ENCODE measurements at regions not wholly inside any gene's neighbourhood (a gene's known extent, or its start where the extent isn't known, plus 50 kb on each side); places are given as distances from the start of the nearest gene placed in this dataset.

GRCh38 chr4:104353481-104353880 is 141.2 kb downstream of the CXXC4 start:
- H3K27me3 ChIP-seq (ENCODE audit: insufficient read depth, low read length), result no peaks in the 10 kb centered on the region
- Mint-ChIP-seq H3K27ac (ENCODE audit: unreplicated experiment) (no peak overlapping the region), H3K27me3 (ENCODE audit: low read depth, unreplicated experiment) (no peaks in the 10 kb centered on the region), H3K9me3 (ENCODE audit: unreplicated experiment) (peaks cover 7% of the 10 kb centered on the region), H3K4me1 (ENCODE audit: low read depth, unreplicated experiment) (peaks cover 8% of the 10 kb centered on the region), H3K36me3 (ENCODE audit: low read depth, unreplicated experiment) (no peaks in the 10 kb centered on the region), H3K4me3 (ENCODE audit: unreplicated experiment) (no peak overlapping the region)
- TF ChIP-seq CTCF (IDR thresholded peaks at IDR 0.05; ENCODE audit: insufficient read depth, low read depth, low read length), result no peak
- TF ChIP-seq EZH2 (IDR thresholded peaks at IDR 0.05; ENCODE audit: insufficient read depth, low read length), result no peak
- H4K20me1 ChIP-seq (ENCODE audit: insufficient read depth, low read length), result no peaks in the 10 kb centered on the region
- no peaks in the 10 kb centered on the region for H3K36me3 ChIP-seq (ENCODE audit: insufficient read depth, low read length)
- no peaks in the 10 kb centered on the region for H3K79me2 ChIP-seq (ENCODE audit: insufficient read depth, low read length)
- H3K9ac ChIP-seq (ENCODE audit: low read length), result no peak overlapping the region
- no peaks in the 10 kb centered on the region for H3K9me3 ChIP-seq (ENCODE audit: insufficient read depth, low read depth, low read length)
- H3K27ac ChIP-seq (ENCODE audit: low read depth, low read length), result no peak overlapping the region
- no peak overlapping the region for H2AFZ ChIP-seq (ENCODE audit: low read depth, low read length)
- no peak for FAIRE-seq
- H3K4me1 ChIP-seq (ENCODE audit: insufficient read depth, low read length), result no peaks in the 10 kb centered on the region
- no peak overlapping the region for H3K4me3 ChIP-seq (ENCODE audit: insufficient read depth, low read depth, low read length)
- no peak for DNase-seq (ENCODE audit: low read depth)
- no peak overlapping the region for H3K4me2 ChIP-seq (ENCODE audit: low read length)

- no peaks in the 10 kb centered on the region for H3K27me3 Mint-ChIP-seq (ENCODE audit: low read depth, unreplicated experiment)
- Histone ChIP-seq H3K4me2 (ENCODE audit: low read length) (no peak overlapping the region), H4K20me1 (ENCODE audit: insufficient read depth, low read length) (no peaks in the 10 kb centered on the region), H3K4me1 (ENCODE audit: insufficient read depth, low read length) (no peaks in the 10 kb centered on the region), H3K79me2 (ENCODE audit: insufficient read depth, low read length) (no peaks in the 10 kb centered on the region), H3K9ac (ENCODE audit: low read length) (no peak overlapping the region), H3K4me3 (ENCODE audit: insufficient read depth, low read depth, low read length) (no peak overlapping the region), H3K36me3 (ENCODE audit: insufficient read depth, low read length) (no peaks in the 10 kb centered on the region), H3K9me3 (ENCODE audit: insufficient read depth, low read depth, low read length) (no peaks in the 10 kb centered on the region), H3K27me3 (ENCODE audit: insufficient read depth, low read length) (no peaks in the 10 kb centered on the region), H3K27ac (ENCODE audit: low read depth, low read length) (no peak overlapping the region), H2AFZ (ENCODE audit: low read depth, low read length) (no peak overlapping the region)
- no peak for DNase-seq (ENCODE audit: low read depth)
- H3K9me3 Mint-ChIP-seq (ENCODE audit: unreplicated experiment), result peaks cover 7% of the 10 kb centered on the region
- H3K27ac Mint-ChIP-seq (ENCODE audit: unreplicated experiment), result no peak overlapping the region
- H3K36me3 Mint-ChIP-seq (ENCODE audit: low read depth, unreplicated experiment), result no peaks in the 10 kb centered on the region
- FAIRE-seq, result no peak
- peaks cover 8% of the 10 kb centered on the region for H3K4me1 Mint-ChIP-seq (ENCODE audit: low read depth, unreplicated experiment)
- H3K4me3 Mint-ChIP-seq (ENCODE audit: unreplicated experiment), result no peak overlapping the region
- TF ChIP-seq CTCF (IDR thresholded peaks at IDR 0.05; ENCODE audit: insufficient read depth, low read depth, low read length) (no peak), EZH2 (IDR thresholded peaks at IDR 0.05; ENCODE audit: insufficient read depth, low read length) (no peak)
These were observed 142.5 kb downstream of the CXXC4 start for GRCh38 chr4:104352211-104352610.

- Histone ChIP-seq H3K79me2 (ENCODE audit: insufficient read depth, low read length) (no peaks in the 10 kb centered on the region), H3K4me1 (ENCODE audit: insufficient read depth, low read length) (no peaks in the 10 kb centered on the region), H3K4me3 (ENCODE audit: insufficient read depth, low read depth, low read length) (no peak overlapping the region), H4K20me1 (ENCODE audit: insufficient read depth, low read length) (no peaks in the 10 kb centered on the region), H3K27me3 (ENCODE audit: insufficient read depth, low read length) (no peaks in the 10 kb centered on the region), H3K4me2 (ENCODE audit: low read length) (no peak overlapping the region), H3K9ac (ENCODE audit: low read length) (no peak overlapping the region), H2AFZ (ENCODE audit: low read depth, low read length) (no peak overlapping the region), H3K27ac (ENCODE audit: low read depth, low read length) (no peak overlapping the region), H3K9me3 (ENCODE audit: insufficient read depth, low read depth, low read length) (no peaks in the 10 kb centered on the region), H3K36me3 (ENCODE audit: insufficient read depth, low read length) (no peaks in the 10 kb centered on the region)
- Mint-ChIP-seq H3K27me3 (ENCODE audit: low read depth, unreplicated experiment) (no peaks in the 10 kb centered on the region), H3K9me3 (ENCODE audit: unreplicated experiment) (peaks cover 7% of the 10 kb centered on the region), H3K36me3 (ENCODE audit: low read depth, unreplicated experiment) (no peaks in the 10 kb centered on the region), H3K4me1 (ENCODE audit: low read depth, unreplicated experiment) (peaks cover 8% of the 10 kb centered on the region), H3K27ac (ENCODE audit: unreplicated experiment) (peak overlapping the region; percentile 9), H3K4me3 (ENCODE audit: unreplicated experiment) (no peak overlapping the region)
- TF ChIP-seq CTCF (IDR thresholded peaks at IDR 0.05; ENCODE audit: insufficient read depth, low read depth, low read length) (no peak), EZH2 (IDR thresholded peaks at IDR 0.05; ENCODE audit: insufficient read depth, low read length) (no peak)
- FAIRE-seq (no peak), DNase-seq (ENCODE audit: low read depth) (peak; percentile 0)
These were observed 143.0 kb downstream of the CXXC4 start for GRCh38 chr4:104351706-104352105.
